Type B pancreatic cell (in vitro differentiated cells): ENCODE measurements at regions not wholly inside any gene's neighbourhood (a gene's known extent, or its start where the extent isn't known, plus 50 kb on each side); places are given as distances from the start of the nearest gene placed in this dataset.
A peak's percentile ranks its signal among the peaks of the same experiment; 100 is the strongest.

Experiments
- DNase-seq: peaks from one replicate; pipeline ENCODE4 v3.0.0; 2021; ENCODE audit warnings: mixed read lengths; ENCODE audit not compliant: unreplicated experiment; ENCODE audit errors: extremely low spot score
- H3K27ac Mint-ChIP-seq: 2 replicates; pipeline ENCODE4 v1.8.0; 2021; ENCODE audit warnings: mild to moderate bottlenecking, mixed read lengths
- H3K27me3 Mint-ChIP-seq: 2 replicates; pipeline ENCODE4 v1.8.0; 2021; ENCODE audit warnings: mixed read lengths
- H3K36me3 Mint-ChIP-seq: 2 replicates; pipeline ENCODE4 v1.8.0; 2021; ENCODE audit warnings: mixed read lengths
- H3K4me1 Mint-ChIP-seq: one replicate; pipeline ENCODE4 v1.8.0; 2021; ENCODE audit warnings: mixed read lengths; ENCODE audit not compliant: unreplicated experiment
- H3K4me3 Mint-ChIP-seq: 2 replicates; pipeline ENCODE4 v1.8.0; 2021; ENCODE audit warnings: mild to moderate bottlenecking, mixed read lengths
- H3K9me3 Mint-ChIP-seq: 2 replicates; pipeline ENCODE4 v1.8.0; 2021; ENCODE audit warnings: mixed read lengths
- CTCF ChIP-seq: fragments of 200-600 bp; sonication (generic); conservative IDR thresholded peaks from 2 replicates; pipeline ENCODE4 v1.5.0; 2021; ENCODE audit warnings: antibody characterized with exemption, mild to moderate bottlenecking

DNA sequence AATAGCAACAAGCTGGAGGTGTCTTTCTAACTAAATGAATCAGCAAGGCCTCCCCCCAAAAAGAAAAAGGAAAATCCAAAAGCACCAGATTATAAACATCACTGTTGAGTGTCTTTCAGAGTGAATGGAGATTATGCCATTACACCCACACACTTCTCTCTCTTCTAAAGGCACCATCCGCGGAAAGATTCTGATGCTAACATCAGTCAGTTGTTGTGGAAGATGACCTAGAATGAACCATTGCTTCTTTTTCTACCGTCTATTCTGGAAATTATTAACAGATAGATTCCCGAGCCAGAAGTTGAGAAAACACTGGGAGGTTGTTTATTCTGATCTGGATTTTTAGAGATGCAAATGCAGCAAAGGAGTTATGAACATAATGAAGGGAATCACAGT lies 60.9 kb upstream of the FAM20A start:
- H3K9me3 Mint-ChIP-seq, result no peaks in the 10 kb centered on the region
- no peaks in the 10 kb centered on the region for H3K36me3 Mint-ChIP-seq
- no peaks in the 10 kb centered on the region for H3K4me1 Mint-ChIP-seq
- TF ChIP-seq CTCF, result no peak
- no peaks in the 10 kb centered on the region for H3K27me3 Mint-ChIP-seq
- H3K27ac Mint-ChIP-seq, result no peak overlapping the region
- H3K4me3 Mint-ChIP-seq, result no peak overlapping the region
- DNase-seq, result no peak

DNA sequence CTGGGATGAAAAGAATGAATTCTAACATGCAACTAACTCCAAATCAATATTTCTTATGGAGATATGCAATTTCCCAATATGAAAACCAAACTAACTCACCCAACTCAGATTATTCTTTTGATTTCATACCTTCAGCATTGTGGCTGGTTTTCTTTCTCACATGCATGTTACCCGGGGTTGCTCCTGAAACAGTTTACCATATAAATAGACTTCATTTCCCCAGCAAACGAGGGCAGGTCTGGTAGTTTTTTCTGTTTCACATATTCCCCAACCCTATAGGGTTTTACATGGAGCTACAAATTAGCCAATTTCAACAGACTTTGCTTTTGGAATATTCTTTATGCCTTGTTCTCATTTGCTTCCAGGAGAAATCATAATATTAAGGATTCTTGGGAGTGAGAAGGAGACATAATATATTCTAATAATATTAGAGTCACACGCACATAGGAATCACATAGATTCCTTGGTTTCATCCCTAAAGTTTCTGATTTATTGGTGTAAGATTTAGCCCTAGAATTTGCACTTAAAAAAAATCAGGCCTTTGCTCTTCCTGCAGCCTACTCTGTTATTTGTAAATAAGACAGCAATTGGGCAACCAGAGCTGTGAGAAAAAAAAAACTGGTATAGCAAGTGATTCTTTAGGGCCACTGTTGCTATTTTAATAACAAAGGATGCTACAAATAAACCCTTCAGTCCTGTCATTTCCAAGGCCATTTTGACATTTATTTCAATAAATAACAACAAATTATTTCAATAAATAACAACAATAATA lies 60.3 kb upstream of the FAM20A start:
- DNase-seq, result no peak
- no peak for TF ChIP-seq CTCF
- Mint-ChIP-seq H3K27ac (no peak overlapping the region), H3K4me3 (no peak overlapping the region), H3K4me1 (no peaks in the 10 kb centered on the region), H3K36me3 (no peaks in the 10 kb centered on the region), H3K27me3 (no peaks in the 10 kb centered on the region), H3K9me3 (no peaks in the 10 kb centered on the region)

- no peaks in the 10 kb centered on the region for H3K27me3 Mint-ChIP-seq
- H3K36me3 Mint-ChIP-seq, result no peaks in the 10 kb centered on the region
- no peaks in the 10 kb centered on the region for H3K9me3 Mint-ChIP-seq
- H3K27ac Mint-ChIP-seq, result no peak overlapping the region
- no peak overlapping the region for H3K4me3 Mint-ChIP-seq
- TF ChIP-seq CTCF, result no peak
- no peak for DNase-seq
- no peaks in the 10 kb centered on the region for H3K4me1 Mint-ChIP-seq
Observed at GRCh38 chr17:68660302-68660701, 59.1 kb upstream of the FAM20A start.

DNA sequence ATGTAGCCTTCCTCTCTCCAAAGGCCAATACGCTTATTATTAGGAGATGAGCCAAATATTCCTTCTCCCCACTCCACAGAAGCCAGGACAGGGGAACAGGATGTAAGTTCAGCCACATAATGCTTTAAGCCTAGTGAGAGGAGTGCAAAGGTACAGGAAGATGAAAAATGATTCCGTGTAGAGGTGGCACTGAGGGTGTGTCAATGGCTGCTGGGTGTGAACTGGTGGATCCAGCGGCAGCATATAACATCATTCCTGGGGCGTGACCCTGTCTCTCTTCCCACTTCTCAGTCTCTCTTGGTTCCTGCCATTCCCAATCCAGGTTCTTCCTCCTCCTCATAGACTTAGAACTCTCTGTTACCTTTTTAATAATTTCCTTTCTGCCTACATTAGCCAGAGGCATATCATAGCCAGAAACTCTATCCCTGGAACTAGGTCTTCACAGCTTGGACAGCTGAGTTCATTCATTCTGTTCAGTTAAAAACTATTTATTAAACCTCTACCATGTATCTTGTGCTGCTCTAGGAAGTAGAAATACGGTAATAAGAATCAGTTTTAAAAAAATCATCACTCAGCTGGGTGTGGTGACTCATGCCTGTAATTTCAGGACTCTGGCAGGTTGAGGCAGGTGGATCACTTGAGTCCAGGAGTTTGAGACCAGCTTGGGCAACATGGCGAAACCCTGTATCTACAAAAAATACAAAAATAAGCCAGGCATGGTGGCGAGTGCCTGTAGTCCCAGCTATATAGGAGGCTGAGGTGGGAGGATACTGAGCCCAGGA lies 58.0 kb upstream of the FAM20A start:
- no peak for TF ChIP-seq CTCF
- Mint-ChIP-seq H3K4me1 (no peaks in the 10 kb centered on the region), H3K27me3 (no peaks in the 10 kb centered on the region), H3K36me3 (no peaks in the 10 kb centered on the region), H3K9me3 (no peaks in the 10 kb centered on the region), H3K27ac (peak overlapping the region; percentile 79), H3K4me3 (no peak overlapping the region)
- DNase-seq, result no peak

- H3K27ac Mint-ChIP-seq, result no peak overlapping the region
- H3K4me3 Mint-ChIP-seq, result no peak overlapping the region
- H3K36me3 Mint-ChIP-seq, result no peaks in the 10 kb centered on the region
- DNase-seq, result no peak
- no peaks in the 10 kb centered on the region for H3K27me3 Mint-ChIP-seq
- TF ChIP-seq CTCF, result no peak
- no peaks in the 10 kb centered on the region for H3K9me3 Mint-ChIP-seq
- no peaks in the 10 kb centered on the region for H3K4me1 Mint-ChIP-seq
Observed at GRCh38 chr17:68657576-68657975, 56.4 kb upstream of the FAM20A start.
